Thyroid gland (tissue), 4 donors: ENCODE measurements at regions not wholly inside any gene's neighbourhood (a gene's known extent, or its start where the extent isn't known, plus 50 kb on each side); places are given as distances from the start of the nearest gene placed in this dataset.

ENCODE experiments used
- DNase-seq, 2 donors: peaks; one replicate each; pipeline ENCODE4 v3.0.0-alpha.2; 2019
- H3K27ac ChIP-seq, 3 donors: fragments of 200-600 bp; sonication (generic); 1 replicate in 2 of 3; 2 replicates in 1 of 3; pipeline ENCODE4 v1.5.1; 2016 to 2019; ENCODE audit warnings: mild to moderate bottlenecking in 1 of 3, moderate library complexity in 1 of 3
- H3K27me3 ChIP-seq: fragments of 200-600 bp; sonication (generic); one replicate; pipeline ENCODE4 v1.5.1; 2019
- H3K36me3 ChIP-seq, 2 donors: fragments of 200-600 bp; sonication (generic); one replicate each; pipeline ENCODE4 v1.5.1; 2016 to 2019
- H3K4me1 ChIP-seq, 2 donors: fragments of 200-600 bp; sonication (generic); one replicate each; pipeline ENCODE4 v1.5.1; 2017 to 2019
- H3K4me3 ChIP-seq, 3 donors: fragments of 200-600 bp; sonication (generic); replicated peaks in 1 of 3; 1 replicate in 2 of 3; 2 replicates in 1 of 3; pipeline ENCODE4 v1.5.1; 2016; ENCODE audit warnings: mild to moderate bottlenecking in 1 of 3
- H3K9me3 ChIP-seq: fragments of 200-600 bp; sonication (generic); one replicate; pipeline ENCODE4 v1.5.1; 2017
- CTCF ChIP-seq, 6 experiments: fragments of 200-600 bp in 3 of 6; fragments of 450-650 bp in 3 of 6; sonication (generic) in 3 of 6; IDR thresholded peaks; one replicate each; pipeline ENCODE4 v1.5.1; 2016 to 2019; ENCODE audit warnings: antibody characterized with exemption in 6 of 6, mild to moderate bottlenecking in 2 of 6, inconsistent platforms in 1 of 6, moderate library complexity in 1 of 6
- POLR2A ChIP-seq, 2 donors: fragments of 450-650 bp; IDR thresholded peaks; one replicate each; pipeline ENCODE4 v1.6.1; 2017; ENCODE audit warnings: antibody characterized with exemption in 2 of 2, mild to moderate bottlenecking in 2 of 2, moderate library complexity in 1 of 2
- WGBS, 2 donors: methylation state at CpG; one replicate each; pipeline ENCODE4 v1.1.5; 2017; 5-methylcytosine and 5-hydroxymethylcytosine counted together
- intact Hi-C: fragments of 100-400 bp; cut with DNase I; formaldehyde crosslinking; loops from one replicate; pipeline ENCODE4 v1.15.1; 2023

GRCh38 chr9:82254646-82255367 lies 266.2 kb downstream of the SPATA31D1 start:
- 95 to 97% methylated on average over 1 of the region's 1 CpG for WGBS, 2 donors
- Histone ChIP-seq H3K27ac (no peak overlapping the region), H3K4me3 (no peak overlapping the region), H3K36me3 (no peaks in the 10 kb centered on the region), H3K4me1 (peaks cover 0 to 4% of the 10 kb centered on the region in 2 donors), H3K27me3 (no peaks in the 10 kb centered on the region), H3K9me3 (no peaks in the 10 kb centered on the region)
- intact Hi-C loops, result no loop called here
- TF ChIP-seq POLR2A (IDR thresholded peaks at IDR 0.05) (no peak), CTCF (IDR thresholded peaks at IDR 0.05) (no peak)
- no peak for DNase-seq

DNA sequence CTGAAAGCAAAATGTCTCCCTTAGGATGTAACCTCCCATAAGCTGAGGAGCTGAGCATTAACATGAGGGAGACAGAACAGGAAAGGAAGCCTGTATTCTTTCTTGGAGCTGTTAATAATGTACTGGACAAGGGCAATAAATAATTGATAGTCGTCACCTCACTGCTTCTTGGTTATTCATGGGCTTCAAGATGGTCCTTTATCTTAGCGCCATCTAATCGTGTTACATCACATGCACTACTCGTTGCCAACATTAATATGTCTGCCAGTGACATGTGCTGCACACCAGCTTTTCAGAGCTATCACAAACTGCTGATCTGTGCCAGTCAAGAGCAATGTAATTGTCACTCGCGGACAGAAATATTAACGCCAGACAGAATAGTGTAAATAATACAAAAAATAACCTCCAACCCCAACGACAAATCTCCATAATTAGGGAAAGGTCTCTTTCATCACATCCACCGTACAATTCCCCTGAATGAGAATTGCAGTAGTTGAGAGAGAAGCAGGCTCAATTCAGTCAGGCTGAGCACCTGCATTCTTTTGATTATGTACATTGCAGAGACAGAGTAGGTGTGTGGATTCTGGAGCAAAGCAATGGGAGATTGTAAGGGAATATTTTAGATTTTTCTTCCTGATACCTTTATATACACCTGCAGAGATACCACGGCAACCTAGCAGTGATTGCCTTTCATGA lies 267.1 kb downstream of the SPATA31D1 start:
- no peak for DNase-seq
- 89% methylated on average over 10 of the region's 10 CpGs for WGBS, 2 donors
- no peaks in the 10 kb centered on the region for H3K27me3 ChIP-seq
- no peak for TF ChIP-seq POLR2A (IDR thresholded peaks at IDR 0.05)
- no peak for TF ChIP-seq CTCF (IDR thresholded peaks at IDR 0.05)
- peaks cover 0 to 8% of the 10 kb centered on the region in 2 donors for H3K4me1 ChIP-seq
- H3K36me3 ChIP-seq, result no peaks in the 10 kb centered on the region
- no peak overlapping the region for H3K27ac ChIP-seq
- intact Hi-C loops, result no loop called here
- H3K4me3 ChIP-seq, result no peak overlapping the region
- H3K9me3 ChIP-seq, result no peaks in the 10 kb centered on the region

DNA sequence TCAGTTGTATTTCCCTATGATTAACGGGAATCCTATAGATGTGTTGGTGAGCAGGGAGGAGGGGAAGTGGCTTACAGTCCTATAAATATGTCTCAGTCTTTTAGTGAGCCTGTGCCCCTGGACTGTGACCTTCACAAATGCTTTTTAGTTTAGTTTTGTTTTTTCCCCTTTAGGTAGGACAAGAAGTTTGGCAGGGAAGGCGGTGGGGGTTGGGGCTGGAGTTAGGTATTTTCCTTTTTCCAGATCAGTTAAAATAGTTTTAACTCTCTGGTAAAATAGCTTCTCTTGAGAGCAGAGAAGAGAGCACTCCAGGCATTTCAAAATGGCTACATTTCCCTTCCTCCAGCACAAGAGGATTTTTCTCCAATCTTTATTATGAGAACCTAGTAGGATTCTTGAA lies 272.1 kb downstream of the SPATA31D1 start:
- TF ChIP-seq POLR2A (IDR thresholded peaks at IDR 0.05) (no peak), CTCF (IDR thresholded peaks at IDR 0.05) (no peak)
- H3K27ac ChIP-seq, result peak overlapping the region; percentile 43 to 74 (median 72)
- peak; percentile 86 to 90 for DNase-seq
- no peaks in the 10 kb centered on the region for H3K27me3 ChIP-seq
- H3K9me3 ChIP-seq, result no peaks in the 10 kb centered on the region
- H3K4me3 ChIP-seq, result no peak overlapping the region
- intact Hi-C loops, result no loop called here
- H3K4me1 ChIP-seq, result peaks cover 0 to 14% of the 10 kb centered on the region in 2 donors
- H3K36me3 ChIP-seq, result no peaks in the 10 kb centered on the region
- 34 to 56% methylated on average over 2 of the region's 2 CpGs for WGBS, 2 donors

GRCh38 chr9:82263619-82264018 lies 275.0 kb downstream of the SPATA31D1 start:
- no peak for TF ChIP-seq POLR2A (IDR thresholded peaks at IDR 0.05)
- TF ChIP-seq CTCF (IDR thresholded peaks at IDR 0.05), result no peak
- no peak for DNase-seq
- H3K27ac ChIP-seq, result no peak overlapping the region
- H3K36me3 ChIP-seq, result no peaks in the 10 kb centered on the region
- H3K9me3 ChIP-seq, result no peaks in the 10 kb centered on the region
- no peaks in the 10 kb centered on the region for H3K27me3 ChIP-seq
- peaks cover 0 to 14% of the 10 kb centered on the region in 2 donors for H3K4me1 ChIP-seq
- H3K4me3 ChIP-seq, result no peak overlapping the region
- intact Hi-C loops, result no loop called here
- 92 to 95% methylated on average over 1 of the region's 1 CpG for WGBS, 2 donors

DNA sequence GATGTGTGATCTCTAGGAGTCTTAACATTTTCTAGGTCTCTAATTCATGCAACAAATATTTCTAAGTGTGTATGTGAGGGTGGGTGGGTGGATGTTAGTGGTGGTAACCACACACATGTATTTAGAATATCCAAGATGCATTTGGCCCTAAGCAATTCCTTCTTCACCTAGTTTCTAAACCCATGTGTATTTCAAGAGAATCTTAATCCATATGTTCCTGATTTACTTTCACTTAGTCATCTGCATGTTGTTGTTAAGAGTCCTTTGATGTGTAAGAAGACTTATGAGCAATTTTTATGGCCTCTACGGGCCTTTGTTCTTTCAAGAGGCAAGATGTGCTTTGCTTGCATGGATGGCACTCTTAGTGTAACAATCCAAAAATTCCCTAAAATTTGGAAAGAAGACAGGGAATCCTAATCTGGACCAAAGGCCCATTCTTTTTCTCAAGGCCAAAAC lies 282.6 kb downstream of the SPATA31D1 start:
- Histone ChIP-seq H3K27ac (no peak overlapping the region), H3K9me3 (no peaks in the 10 kb centered on the region), H3K4me1 (no peaks in the 10 kb centered on the region), H3K27me3 (no peaks in the 10 kb centered on the region), H3K4me3 (no peak overlapping the region), H3K36me3 (no peaks in the 10 kb centered on the region)
- TF ChIP-seq CTCF (IDR thresholded peaks at IDR 0.05) (no peak), POLR2A (IDR thresholded peaks at IDR 0.05) (no peak)
- DNase-seq, result no peak
- intact Hi-C loops, result no loop called here
- WGBS, 2 donors, result 81 to 94% methylated on average over 1 of the region's 1 CpG
